Panc1 (cell line): ENCODE measurements at regions not wholly inside any gene's neighbourhood (a gene's known extent, or its start where the extent isn't known, plus 50 kb on each side); places are given as distances from the start of the nearest gene placed in this dataset.

Source experiments
- ATAC-seq: fragments of 200-7000 bp; cut with Tn5 transposase; 2 replicates; pipeline ENCODE4 v1.9.1; 2020; ENCODE audit warnings: mild to moderate bottlenecking, moderate library complexity
- BruUV-seq: library from RNA; stranded (reverse); fragments of 400-500 nt; replicated peaks from 2 replicates; lab custom pipeline; 2021; lab: Mats Ljungman, UMichigan
- CTCF ChIA-PET: fragments of 300-600 bp; sonication (Branson Sonifier 250); formaldehyde crosslinking; loops from one replicate; lab custom pipeline; 2022; ENCODE audit warnings: antibody characterized with exemption; lab: Charles Lee
- POLR2A ChIA-PET: fragments of 300-600 bp; sonication (Branson Sonifier 250); formaldehyde crosslinking; loops from one replicate; lab custom pipeline; 2022; ENCODE audit warnings: antibody characterized with exemption; lab: Charles Lee
- DNase-seq: peaks from one replicate; pipeline ENCODE4 v3.0.0-alpha.2; 2010; ENCODE audit warnings: low read depth, low spot score
- H3K27ac ChIP-seq: 2 replicates; pipeline ENCODE4 v1.5.1; 2011; ENCODE audit warnings: mild to moderate bottlenecking, low read length, inconsistent platforms
- H3K27me3 ChIP-seq: fragments of 200-500 bp; sonication (Bioruptor generic); 2 replicates; pipeline ENCODE4 v1.6.0; 2014; ENCODE audit warnings: low read length, inconsistent platforms; ENCODE audit not compliant: control insufficient read depth, insufficient read depth
- H3K36me3 ChIP-seq: fragments of 200-500 bp; sonication (Bioruptor generic); 2 replicates; pipeline ENCODE4 v1.5.1; 2014; ENCODE audit warnings: inconsistent platforms, mild to moderate bottlenecking, low read length, moderate library complexity; ENCODE audit not compliant: control insufficient read depth, insufficient read depth
- H3K4me1 ChIP-seq: 2 replicates; pipeline ENCODE4 v1.5.1; 2011; ENCODE audit warnings: inconsistent platforms, mild to moderate bottlenecking, low read length, moderate library complexity; ENCODE audit not compliant: control insufficient read depth, insufficient read depth
- H3K4me3 ChIP-seq, 2 experiments: 2 replicates each; pipeline ENCODE4 v1.5.1; 2011 to 2012; ENCODE audit warnings: low read depth in 2 of 2, low read length in 2 of 2, mild to moderate bottlenecking in 2 of 2, inconsistent platforms in 1 of 2, moderate library complexity in 1 of 2
- H3K9me3 ChIP-seq: fragments of 200-500 bp; sonication (Bioruptor generic); 2 replicates; pipeline ENCODE4 v1.5.1; 2014; ENCODE audit warnings: low read depth, mild to moderate bottlenecking, inconsistent platforms, low read length, moderate library complexity; ENCODE audit not compliant: control insufficient read depth, insufficient read depth
- POLR2AphosphoS5 ChIP-seq: IDR thresholded peaks from 2 replicates; pipeline ENCODE4 v1.6.1; 2012; ENCODE audit warnings: mild to moderate bottlenecking, low read depth, low read length, moderate library complexity
- SIN3A ChIP-seq: IDR thresholded peaks from 2 replicates; pipeline ENCODE4 v1.6.1; 2012; ENCODE audit warnings: low read depth, mild to moderate bottlenecking, low read length, moderate library complexity, borderline replicate concordance; ENCODE audit not compliant: insufficient read depth
- TCF7L2 ChIP-seq: IDR thresholded peaks from 2 replicates; pipeline ENCODE4 v1.6.1; 2011; ENCODE audit warnings: mild to moderate bottlenecking, low read depth, low read length, inconsistent platforms
- in situ Hi-C: cut with HindIII; loops from 2 replicates; pipeline ENCODE4 v1.10.0; 2016; ENCODE audit warnings: low sequenced_read_pairs, low pct_unique_long_range_greater_than_20kb
- intact Hi-C: fragments of 100-400 bp; cut with micrococcal nuclease; formaldehyde crosslinking; loops from one replicate; pipeline ENCODE4 v1.10.0; 2022; ENCODE audit not compliant: unreplicated experiment
- TF ChIP-seq, protein P1 (sequence below): fragments of 450-650 bp; IDR thresholded peaks from 2 replicates; pipeline ENCODE4 v1.5.1; 2017; ENCODE audit warnings: mild to moderate bottlenecking
- TF ChIP-seq, protein P2 (sequence below), 2 experiments: IDR thresholded peaks; 2 replicates each; pipeline ENCODE4 v1.6.1; 2011 to 2012; ENCODE audit warnings: low read depth in 2 of 2, control low read depth in 1 of 2, low read length in 1 of 2, mild to moderate bottlenecking in 1 of 2, moderate library complexity in 1 of 2; ENCODE audit not compliant: insufficient read depth in 1 of 2

DNA sequence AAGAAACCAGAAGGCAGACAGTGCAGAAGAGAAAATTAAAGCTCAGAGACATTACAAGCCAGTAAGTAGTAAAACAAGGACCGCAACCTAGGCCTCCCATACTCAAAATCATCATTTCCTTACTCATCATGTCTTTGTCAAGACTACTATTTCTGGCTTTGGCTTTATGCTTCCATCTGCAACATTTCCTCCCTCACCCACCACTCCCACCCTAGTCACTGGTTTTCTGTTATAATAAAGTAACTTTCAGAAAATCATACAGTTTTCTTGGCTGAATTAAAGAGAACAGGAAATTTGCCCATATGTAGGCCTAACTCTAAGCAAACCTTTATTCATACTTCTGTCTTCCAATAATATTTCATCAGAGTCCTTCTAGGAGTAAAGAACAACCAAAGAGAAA, 247.6 kb upstream of the RORA start:
- H3K9me3 ChIP-seq = no peaks in the 10 kb centered on the region
- intact Hi-C loops = no loop called here
- CTCF ChIA-PET = no interaction called here
- ATAC-seq (no peak), DNase-seq (no peak)
- H3K4me3 ChIP-seq = no peak overlapping the region
- in situ Hi-C loops = no loop called here
- no peaks in the 10 kb centered on the region for H3K27me3 ChIP-seq
- no TSS peak for BruUV-seq
- H3K36me3 ChIP-seq = no peaks in the 10 kb centered on the region
- TF ChIP-seq TCF7L2 (no peak), SIN3A (no peak), POLR2AphosphoS5 (no peak)
- TF ChIP-seq, protein P1, sequence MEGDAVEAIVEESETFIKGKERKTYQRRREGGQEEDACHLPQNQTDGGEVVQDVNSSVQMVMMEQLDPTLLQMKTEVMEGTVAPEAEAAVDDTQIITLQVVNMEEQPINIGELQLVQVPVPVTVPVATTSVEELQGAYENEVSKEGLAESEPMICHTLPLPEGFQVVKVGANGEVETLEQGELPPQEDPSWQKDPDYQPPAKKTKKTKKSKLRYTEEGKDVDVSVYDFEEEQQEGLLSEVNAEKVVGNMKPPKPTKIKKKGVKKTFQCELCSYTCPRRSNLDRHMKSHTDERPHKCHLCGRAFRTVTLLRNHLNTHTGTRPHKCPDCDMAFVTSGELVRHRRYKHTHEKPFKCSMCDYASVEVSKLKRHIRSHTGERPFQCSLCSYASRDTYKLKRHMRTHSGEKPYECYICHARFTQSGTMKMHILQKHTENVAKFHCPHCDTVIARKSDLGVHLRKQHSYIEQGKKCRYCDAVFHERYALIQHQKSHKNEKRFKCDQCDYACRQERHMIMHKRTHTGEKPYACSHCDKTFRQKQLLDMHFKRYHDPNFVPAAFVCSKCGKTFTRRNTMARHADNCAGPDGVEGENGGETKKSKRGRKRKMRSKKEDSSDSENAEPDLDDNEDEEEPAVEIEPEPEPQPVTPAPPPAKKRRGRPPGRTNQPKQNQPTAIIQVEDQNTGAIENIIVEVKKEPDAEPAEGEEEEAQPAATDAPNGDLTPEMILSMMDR = no peak
- TF ChIP-seq, protein P2, sequence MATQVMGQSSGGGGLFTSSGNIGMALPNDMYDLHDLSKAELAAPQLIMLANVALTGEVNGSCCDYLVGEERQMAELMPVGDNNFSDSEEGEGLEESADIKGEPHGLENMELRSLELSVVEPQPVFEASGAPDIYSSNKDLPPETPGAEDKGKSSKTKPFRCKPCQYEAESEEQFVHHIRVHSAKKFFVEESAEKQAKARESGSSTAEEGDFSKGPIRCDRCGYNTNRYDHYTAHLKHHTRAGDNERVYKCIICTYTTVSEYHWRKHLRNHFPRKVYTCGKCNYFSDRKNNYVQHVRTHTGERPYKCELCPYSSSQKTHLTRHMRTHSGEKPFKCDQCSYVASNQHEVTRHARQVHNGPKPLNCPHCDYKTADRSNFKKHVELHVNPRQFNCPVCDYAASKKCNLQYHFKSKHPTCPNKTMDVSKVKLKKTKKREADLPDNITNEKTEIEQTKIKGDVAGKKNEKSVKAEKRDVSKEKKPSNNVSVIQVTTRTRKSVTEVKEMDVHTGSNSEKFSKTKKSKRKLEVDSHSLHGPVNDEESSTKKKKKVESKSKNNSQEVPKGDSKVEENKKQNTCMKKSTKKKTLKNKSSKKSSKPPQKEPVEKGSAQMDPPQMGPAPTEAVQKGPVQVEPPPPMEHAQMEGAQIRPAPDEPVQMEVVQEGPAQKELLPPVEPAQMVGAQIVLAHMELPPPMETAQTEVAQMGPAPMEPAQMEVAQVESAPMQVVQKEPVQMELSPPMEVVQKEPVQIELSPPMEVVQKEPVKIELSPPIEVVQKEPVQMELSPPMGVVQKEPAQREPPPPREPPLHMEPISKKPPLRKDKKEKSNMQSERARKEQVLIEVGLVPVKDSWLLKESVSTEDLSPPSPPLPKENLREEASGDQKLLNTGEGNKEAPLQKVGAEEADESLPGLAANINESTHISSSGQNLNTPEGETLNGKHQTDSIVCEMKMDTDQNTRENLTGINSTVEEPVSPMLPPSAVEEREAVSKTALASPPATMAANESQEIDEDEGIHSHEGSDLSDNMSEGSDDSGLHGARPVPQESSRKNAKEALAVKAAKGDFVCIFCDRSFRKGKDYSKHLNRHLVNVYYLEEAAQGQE (IDR thresholded peaks at IDR 0.05; ENCODE audit: insufficient read depth in 1 of 2, low read depth in 2 of 2, low read length in 1 of 2) = no peak
- H3K27ac ChIP-seq = no peak overlapping the region
- H3K4me1 ChIP-seq = no peaks in the 10 kb centered on the region
- POLR2A ChIA-PET = no interaction called here

GRCh38 chr15:61474796-61475195, 245.7 kb upstream of the RORA start:
- no peaks in the 10 kb centered on the region for H3K9me3 ChIP-seq
- H3K27ac ChIP-seq = no peak overlapping the region
- TF ChIP-seq SIN3A = no peak
- intact Hi-C loops = no loop called here
- POLR2A ChIA-PET = no interaction called here
- in situ Hi-C loops = no loop called here
- H3K4me1 ChIP-seq = no peaks in the 10 kb centered on the region
- BruUV-seq = no TSS peak
- CTCF ChIA-PET = no interaction called here
- H3K4me3 ChIP-seq = no peak overlapping the region
- ATAC-seq (no peak), DNase-seq (no peak)
- no peaks in the 10 kb centered on the region for H3K27me3 ChIP-seq
- H3K36me3 ChIP-seq = no peaks in the 10 kb centered on the region

DNA sequence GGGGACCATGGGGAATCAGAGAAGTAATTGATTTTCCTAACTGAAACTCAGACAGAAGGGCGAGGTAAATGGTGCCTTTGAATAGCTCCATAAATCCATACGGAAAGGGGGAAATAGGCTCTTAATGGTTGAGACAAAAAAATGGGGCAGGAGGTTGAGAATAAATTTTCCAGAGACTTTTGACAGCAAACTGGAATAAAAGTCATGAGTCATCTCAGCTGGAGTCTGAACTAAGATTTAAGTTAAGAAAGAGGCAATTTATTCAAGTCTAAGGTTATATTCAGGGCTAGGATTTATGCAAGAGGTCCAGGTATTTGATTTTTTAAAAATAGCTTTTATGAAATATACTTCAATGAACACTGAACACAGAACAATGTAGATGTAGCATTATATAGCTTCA, 238.7 kb upstream of the RORA start:
- H3K36me3 ChIP-seq = no peaks in the 10 kb centered on the region
- DNase-seq = no peak
- no peak overlapping the region for H3K27ac ChIP-seq
- H3K9me3 ChIP-seq = no peaks in the 10 kb centered on the region; the same call in 1 of the 2 replicates
- in situ Hi-C loops (no loop called here), intact Hi-C loops (no loop called here)
- no peak for ATAC-seq
- ChIA-PET POLR2A (no interaction called here), CTCF (no interaction called here)
- BruUV-seq = no TSS peak
- TF ChIP-seq, protein P2 (IDR thresholded peaks at IDR 0.05; ENCODE audit: insufficient read depth in 1 of 2, low read depth in 2 of 2, low read length in 1 of 2) = no peak
- TF ChIP-seq, protein P1 = no peak
- no peak for TF ChIP-seq SIN3A
- no peak for TF ChIP-seq TCF7L2
- TF ChIP-seq POLR2AphosphoS5 = no peak
- H3K27me3 ChIP-seq = no peaks in the 10 kb centered on the region
- H3K4me3 ChIP-seq = no peak overlapping the region
- no peaks in the 10 kb centered on the region for H3K4me1 ChIP-seq
